ENCODE measurements at regions not wholly inside any gene's neighbourhood (a gene's known extent, or its start where the extent isn't known, plus 50 kb on each side); places are given as distances from the start of the nearest gene placed in this dataset.

DNA sequence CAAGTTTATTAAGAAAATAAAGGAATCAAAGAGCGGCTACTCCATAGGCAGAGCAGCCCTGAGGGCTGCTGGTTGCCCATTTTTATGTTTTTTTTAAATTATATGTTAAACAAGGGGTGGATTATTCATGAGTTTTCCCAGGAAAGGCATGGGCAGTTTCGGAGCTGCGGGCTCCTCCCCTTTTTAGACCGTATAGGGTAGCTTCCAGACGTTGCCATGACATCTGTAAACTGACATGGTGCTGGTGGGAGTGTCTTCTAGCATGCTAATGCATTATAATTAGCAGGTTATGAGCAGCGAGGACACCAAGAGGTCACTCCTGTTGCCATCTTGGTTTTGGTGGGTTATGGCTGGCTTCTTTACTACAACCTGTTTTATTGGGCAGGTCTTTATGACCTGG, 301.8 kb downstream of the TFAP2C start:
- no peak for DNase-seq

DNA sequence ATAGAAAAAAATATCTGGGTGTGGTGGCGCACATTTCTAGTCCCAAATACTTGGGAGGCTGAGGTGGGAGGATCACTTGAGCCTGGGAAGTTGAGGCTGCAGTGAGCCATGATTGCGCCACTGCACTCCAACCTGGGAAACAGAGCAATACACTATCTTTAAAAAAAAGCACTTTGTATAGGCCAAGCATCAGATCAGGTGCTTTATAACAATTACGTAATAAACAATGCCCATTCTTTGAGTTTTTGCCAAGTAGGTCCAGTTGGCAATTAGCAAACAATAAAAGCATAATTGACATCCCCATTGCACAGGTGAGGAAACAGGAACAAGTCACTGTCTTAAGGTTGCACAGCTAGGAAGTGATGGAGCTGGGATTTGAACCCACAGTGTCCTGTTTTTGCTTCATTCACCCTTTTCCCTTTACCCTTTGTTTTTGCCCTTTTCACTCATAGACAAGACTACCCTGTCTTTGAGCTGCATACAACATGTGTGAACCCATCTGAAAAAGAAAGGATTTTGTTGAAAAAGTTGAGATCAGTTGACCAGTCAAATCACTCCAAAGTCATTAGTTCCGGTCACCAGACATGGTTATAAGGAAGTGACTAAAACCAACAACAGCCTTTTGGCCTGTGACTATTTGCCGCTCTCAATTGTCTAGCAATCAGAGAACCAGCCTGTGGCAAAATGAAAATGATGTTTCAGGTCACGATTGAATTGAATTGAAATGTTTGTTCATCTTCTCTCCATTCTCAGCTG, 303.6 kb downstream of the TFAP2C start:
- no peak for DNase-seq

DNA sequence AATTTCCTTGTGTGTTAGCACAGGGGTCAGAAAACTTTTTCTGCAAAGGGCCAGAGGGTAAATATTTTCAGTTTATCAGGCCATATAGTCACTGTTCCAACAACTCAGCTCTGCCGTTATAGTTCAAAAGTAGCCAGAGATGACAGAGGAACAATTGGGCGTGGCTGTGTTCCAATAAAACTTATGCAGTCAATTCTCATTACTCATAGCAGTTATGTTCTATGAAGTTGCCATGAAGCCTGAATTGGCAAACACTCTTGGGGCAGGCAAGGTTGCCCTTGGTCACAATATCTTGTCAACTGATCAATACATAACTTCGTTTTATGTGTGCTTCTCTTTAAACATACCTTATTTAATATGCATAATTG, 304.2 kb downstream of the TFAP2C start:
- no peak for DNase-seq

DNA sequence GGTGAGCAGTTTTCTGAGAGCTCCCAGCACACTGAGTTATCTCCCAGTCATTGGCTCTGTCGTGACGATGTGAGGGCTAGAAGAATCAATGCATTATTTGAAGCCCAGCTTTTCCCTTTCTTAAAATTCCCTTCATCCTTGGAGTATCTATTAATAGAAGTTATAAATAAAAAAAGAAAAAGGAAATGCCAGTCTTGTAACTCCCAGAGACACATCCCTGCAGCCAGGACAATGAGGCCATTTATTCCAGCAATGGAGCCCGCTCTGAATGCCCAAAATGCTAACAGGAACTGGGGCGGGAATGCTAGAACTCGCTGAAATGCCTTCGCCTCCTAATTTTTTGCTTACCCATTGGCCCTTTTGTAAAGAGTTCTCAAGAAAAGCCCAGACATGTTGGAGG, 305.8 kb downstream of the TFAP2C start:
- no peak for DNase-seq

DNA sequence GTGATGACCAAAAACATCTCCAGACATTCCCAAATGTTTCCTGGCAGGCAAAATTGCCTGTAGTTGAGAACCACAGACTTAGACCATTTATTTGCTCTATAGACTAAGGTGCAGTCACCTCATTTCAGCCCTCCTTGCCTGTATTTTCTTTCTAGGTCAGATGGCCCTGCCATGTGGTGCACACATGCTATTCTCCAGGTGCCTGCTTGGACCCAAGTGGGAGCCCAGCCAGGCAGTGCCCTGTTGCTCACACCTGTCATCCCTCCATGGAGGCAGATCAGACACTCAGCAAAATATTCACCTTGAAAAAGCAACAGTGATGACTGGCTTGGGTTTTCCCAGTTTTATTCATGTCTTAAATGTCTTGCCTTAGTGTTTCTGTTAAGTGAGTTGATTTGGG, 311.4 kb downstream of the TFAP2C start:
- no peak for DNase-seq

DNA sequence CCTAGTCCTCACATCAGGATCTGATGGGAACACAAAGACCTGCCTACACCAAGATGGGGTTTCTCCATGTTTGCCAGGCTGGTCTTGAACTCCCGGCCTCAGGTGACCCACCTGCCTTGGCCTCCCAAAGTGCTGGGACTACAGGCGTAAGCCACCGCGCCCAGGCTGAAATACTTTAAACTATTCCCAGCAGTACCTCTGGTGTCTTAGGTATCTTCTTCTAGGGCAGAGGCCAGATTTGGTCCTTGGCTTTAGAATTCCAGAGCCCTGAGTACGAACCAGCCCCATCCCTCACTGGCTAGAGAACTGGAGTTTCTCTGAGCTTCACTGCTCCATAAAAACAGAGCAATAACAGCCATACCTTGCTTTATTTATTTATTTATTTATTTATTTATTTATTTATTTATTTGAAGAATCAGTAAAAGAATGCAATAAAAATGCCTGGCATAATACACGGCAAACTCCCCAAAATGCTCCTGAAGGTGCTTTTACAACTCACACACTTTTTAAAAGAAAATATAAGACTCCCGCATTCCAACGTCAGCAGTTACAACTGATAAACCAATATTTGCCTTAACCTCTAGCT, 312.1 kb downstream of the TFAP2C start:
- no peak for DNase-seq

DNA sequence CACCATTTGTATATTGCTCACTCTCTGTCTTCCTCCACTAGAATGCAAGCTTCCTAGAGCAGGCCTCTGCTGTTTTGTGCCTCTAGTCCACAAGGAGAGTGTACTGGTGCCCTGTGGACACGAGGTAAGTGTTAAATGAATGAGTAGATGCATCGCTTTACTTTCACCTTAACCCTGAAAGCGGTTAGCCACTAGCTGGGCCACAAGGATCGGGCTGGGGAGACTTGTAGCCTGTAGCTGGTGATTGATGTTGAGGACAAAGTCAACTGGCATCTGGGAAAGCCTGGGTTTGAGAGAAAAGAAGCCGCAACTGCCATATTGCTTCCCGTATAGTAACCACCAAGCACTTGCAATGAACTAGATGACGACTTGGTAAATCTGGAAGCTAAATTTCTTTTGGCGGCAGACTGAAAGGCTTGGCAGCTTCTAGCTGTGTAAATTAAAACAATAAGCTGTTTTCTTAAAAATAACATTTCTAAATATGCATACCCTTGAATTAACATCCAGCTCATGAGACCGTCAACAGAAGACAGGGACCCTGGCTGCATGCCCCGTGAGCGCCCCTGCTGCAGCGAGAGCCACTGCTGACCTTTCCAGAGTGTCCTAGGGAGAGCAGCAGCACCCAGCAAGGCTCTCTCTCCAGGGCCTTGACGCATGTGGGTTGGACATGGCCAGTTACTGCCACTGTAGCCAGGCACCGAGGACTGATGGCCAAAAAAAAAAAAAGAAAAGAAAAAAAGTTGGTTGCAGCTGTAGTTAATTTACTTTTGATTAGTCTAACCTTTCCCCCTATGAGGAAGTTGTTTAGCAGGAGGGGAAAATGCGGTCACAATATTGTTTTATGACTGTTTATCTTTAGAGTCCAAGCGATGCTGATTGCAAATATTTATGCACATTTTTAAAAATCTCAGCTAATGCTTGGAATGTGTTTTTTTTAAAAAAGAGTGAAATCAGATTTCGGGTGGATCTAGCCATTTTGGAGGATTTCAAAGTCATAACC, 315.1 kb downstream of the TFAP2C start:
- DNase-seq = no peak

DNA sequence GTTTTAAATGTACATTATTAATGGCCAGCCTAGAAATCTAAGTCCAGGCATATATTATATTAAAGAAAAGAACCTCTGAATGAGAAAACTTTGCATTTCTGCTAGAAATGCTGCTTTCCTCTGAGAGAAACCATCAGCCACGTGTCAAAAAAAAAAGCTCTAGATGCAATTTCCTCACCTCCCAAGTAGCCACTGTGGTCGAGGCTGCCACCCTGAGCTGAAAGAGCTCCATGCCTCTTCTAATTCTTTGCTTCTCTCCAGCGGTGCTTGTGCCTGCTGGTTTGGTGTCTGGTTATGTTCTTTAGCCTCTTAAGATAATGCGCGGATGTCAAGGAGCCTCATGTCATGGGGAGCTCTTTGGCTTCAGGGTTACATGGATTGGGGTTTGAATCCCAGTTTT, 316.0 kb downstream of the TFAP2C start:
- no peak for DNase-seq

DNA sequence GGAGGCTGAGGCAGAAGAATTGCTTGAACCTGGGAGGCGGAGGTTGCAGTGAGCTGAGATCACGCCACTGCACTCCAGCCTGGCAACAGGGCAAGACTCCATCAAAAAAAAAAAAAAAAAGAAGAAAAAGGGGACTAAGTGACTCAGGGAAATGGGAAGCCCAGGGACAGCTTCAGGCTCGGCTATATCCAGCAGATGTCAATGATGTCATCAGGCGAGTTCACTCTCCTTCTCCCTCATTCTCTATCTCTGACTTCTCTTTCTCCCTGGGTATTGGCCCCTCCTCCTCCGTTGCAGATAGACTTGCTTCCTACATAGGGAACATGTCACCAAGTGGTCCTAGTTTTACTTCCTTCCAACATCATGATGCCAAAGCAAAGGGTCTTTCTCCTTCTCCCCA, 316.8 kb downstream of the TFAP2C start:
- no peak for DNase-seq

DNA sequence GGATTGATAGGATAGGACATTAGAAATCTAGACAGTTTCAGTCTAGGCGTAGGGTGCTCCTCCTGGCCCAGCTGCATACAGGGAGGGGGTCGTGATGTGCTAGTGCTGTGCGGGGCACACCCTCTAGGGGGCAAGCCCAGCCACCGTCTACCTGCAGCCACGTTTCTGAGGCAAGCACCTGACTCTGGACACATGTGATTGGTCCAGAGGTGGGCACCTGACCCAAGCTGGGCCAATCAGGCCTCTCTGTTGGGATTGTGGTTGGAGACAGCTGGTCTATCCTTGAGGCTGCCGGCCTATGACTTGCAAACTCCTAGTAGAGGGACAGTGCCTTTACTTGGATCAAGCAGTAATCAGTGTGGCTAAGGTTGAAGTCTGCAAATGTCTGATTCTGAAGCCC, 317.1 kb downstream of the BMP7 start:
- no peak for DNase-seq

DNA sequence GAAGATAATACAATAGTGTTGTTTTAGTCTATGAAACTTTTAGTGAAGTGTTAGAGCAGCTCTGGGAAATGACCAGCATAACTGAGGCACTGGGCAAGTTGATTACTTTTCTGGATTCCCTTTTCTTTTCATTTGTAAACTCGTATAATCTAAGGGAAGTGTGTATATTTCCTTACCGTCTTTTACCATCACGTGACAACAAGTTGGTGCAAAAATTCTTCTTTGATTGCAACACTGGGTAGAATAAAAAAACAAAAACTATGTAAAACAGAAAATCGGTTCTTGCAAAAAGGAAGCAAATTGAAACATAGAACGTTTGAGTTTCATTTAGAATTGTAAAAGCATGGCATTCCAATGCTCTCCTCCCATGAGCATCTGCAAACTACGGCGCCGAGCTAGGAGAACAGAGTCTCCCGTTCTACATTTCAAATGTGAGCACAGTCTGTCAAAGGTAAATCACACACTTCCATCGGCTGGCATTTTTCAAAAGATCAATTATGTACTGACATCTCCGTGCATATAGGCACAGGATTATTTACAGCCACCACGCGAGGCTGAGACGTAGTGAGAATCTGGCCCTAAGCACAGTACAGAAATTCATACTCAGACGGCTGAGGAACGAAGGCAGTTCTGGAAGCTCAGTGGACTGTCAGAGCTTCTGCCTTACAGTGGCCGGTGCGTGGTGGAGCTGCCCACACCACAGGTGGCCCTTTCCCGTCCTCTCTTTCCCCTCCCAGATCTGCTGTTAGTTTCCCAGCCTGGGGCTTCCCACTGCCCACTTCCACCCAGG, 314.0 kb downstream of the BMP7 start:
- no peak for DNase-seq

DNA sequence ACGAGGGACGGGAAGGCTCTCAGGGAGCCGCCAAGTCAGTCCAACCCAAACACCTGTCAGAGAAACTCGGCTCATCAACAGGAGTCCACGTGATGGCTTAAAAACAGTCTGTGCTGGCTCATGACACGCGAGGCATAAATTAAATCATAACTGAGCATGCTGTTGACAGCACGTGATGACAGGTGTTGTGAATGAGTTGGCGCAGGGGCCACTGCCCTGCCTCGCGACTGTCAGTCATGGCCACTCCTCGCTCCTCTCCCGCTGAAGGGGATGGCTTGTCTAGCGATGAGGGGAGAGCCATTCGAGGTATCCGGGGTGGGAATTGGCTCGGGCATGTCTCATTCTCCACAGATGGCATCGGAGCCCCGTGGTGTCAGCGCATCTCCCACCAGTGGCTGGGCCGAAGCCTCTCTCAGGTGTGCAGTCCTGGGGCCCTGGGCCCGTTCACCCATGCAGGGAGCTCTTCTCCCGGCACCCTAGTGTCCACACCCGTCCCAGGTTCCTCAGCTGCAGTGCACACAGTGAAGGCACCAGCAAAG, 313.3 kb downstream of the BMP7 start:
- DNase-seq = peak; percentile 0

DNA sequence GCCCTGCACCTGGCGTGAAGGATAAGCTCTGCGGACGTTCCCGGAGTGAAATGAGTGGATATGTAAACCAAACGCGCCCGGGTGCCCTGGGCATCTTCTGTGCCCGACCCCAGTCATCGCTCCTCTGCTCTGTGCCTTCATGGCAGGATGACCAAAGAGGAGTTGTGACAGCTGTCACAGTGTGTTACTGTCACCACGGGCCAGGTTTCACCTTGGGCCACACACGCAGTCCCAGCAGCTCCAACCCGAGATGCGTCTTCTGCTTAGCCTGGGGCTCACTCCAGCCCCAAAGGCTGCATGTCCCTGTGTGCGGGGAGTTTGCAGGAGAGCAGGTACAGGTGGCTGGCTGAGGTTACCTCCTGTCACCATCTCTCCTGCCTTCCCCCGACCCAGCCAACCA, 311.6 kb downstream of the BMP7 start:
- DNase-seq = no peak

DNA sequence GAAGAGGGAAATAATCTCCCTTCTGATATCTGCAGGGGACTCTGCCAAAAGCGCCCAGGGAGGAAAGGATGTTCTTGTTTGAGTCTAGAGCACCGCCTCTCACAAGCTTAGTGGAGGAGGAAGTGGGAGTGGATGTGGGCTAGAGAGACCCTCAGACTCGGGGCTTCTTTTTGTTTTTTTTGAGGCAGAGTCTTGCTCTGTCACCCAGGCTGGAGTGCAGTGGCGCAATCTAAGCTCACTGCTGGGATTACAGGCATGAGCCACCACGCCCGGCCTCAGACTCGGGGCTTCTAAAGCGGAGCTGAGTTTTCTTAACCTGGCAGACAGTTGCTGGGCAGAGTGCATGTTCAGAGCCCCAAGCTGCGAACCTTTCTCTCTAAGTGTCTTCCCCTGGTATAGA, 310.8 kb downstream of the BMP7 start:
- no peak for DNase-seq

DNA sequence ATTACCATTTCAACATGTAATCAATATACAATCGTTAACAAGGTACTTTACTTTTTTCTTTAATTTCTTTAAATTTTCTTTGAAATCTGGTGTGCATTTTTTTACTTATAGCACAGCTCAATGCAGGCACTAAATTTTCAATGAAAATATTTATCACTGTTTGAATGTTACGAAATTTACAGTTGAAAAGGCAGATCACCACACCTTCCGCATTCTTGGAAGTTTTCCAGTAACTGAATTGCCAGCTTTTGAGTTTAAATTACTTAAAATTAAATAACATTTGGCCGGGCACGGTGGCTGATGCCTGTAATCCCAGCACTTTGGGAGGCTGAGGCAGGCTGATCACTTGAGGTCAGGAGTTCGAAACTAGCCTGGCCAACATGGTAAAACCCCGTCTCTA, 309.9 kb downstream of the BMP7 start:
- no peak for DNase-seq

DNA sequence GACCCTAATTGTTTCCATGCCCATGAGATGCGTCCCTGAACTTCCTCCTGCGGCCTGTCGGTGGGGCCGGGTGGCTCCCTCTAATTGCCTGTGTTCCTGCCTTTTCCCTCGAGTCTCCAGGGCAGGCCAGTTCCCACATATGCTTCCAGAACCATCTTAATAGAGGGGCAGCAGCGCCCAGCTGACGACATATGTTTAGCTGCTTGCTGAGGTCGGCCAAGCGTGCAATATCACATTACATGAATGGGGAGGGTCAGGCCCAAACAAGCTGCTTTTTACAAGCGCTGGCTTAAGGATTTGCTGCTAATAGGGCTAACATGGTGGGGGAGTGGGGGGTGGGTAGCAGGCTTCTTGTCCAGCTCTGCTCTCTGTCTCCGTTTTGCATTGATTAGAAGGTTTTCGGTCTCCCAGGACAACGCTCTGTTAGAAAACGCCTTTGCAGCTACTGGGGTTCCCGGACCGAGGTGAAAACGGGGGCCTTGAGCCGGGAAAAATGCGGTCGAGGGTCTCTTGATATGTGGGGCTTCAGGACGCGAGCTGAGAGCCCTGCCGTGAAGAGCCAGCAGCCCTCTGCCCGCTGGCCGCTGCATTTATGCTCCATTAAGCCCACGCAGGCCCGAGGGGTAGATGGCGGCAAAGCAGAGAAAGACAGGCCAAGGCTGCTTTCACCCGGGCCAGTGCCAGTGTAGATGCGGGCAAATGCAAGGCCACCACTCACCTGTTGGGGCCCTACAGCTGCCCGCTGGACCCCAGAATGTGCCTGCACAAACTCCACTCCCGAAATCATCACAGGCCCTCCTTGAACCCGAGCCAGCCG, 308.5 kb downstream of the BMP7 start:
- DNase-seq = peak; percentile 49

DNA sequence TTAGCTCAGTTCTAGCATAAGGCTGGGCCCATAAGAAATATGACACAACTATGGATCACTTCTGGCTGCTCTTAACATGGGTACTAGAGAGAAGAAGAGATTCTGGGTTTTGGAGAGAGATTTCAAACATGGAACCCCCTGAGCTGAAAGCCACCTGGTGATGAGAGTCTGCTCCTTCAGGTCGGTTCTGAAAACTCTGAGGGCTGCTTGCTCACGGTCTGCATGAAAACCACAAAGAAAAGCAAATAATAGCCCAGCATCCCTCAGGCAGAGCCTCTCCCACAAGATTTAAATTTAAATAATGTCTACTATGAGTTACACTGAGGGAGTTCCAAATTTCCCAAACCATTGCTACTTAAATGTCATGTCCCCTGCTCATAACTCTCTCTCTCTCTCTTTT, 301.5 kb downstream of the BMP7 start:
- no peak for DNase-seq

DNA sequence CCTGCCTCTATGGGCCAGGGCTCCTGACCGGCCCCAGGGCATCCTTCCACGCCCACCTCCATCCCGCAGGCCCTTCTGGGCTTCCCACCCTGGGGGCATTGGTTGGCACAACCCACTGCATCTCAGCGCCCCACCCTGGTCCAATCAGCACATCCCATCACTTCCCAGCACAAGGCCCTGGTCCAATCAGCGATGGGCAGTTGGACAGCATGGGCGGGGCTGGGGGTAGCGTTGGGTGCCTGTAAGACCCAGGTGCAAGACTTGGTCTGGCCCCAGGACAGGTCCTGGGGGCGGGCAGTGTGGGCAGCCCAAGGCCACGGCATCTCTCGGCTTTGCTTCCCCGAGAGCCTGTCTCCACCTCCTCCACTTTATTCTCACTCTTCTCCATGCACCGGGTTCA, 298.5 kb downstream of the BMP7 start:
- no peak for DNase-seq

DNA sequence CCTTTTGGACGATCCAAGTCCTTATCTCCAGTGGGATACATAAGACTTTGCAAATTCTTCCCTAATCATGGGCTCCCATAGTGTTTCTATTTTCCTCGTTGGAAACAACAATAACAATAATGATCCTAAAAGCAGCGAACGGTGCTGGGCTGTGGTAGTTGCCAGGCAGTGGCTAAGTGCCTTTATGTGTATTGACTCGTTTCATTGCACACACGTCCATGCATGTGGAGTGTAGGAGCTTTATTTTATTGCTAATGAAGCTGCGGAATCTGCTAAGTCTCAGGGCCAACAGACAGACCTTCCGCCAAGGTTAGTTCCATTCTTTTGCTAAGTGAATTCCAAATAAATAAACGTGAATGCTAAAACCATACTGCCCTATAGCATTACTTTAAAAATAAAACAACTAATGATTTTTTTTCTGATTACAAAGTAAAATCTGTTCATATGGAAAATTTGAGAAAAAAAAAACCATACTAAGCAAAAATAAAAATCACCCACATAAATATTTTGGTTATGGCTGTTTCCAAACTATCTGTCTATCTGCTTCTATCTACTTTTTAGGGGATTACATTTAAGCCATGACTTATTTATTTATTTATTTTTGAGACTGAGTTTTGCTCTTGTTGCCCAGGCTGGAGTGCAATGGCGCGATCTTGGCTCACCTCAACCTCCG, 297.9 kb downstream of the BMP7 start:
- no peak for DNase-seq

DNA sequence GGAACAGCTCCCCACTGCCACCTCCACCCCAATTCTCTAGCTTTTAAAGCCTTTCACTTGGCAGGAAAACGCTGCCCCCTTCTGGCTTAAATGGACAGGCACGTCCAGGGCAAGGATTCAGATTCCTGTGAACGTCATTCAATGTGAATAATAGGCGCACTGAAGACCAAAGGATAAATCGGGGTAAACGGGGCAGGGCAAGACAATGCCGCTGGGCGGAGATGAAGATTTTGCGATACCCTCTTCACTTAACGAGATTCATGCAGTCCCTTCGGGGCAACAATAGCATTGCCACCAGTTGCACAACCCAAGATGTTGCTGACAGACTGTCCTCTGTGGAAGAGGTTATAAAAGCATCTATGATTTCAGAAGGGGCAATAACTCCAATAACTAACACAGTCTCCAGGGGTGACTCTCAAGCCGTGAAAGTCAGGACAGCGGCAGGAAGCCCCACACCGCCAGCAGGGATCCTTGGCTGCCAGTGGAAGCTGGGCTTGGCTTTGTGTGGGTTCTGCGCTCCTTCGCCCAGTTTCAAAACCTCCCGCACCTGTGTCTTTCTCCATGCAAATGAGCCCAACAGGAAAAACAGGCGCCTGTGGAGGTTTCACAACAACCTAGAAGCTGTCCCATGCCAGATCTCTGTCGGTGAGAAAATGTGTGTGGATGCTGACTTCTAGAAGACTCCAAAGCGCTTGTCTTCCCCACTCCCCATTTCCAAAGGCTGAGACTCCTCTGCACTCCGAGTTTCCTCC, 291.8 kb downstream of the BMP7 start:
- peak; percentile 25 for DNase-seq

Measured in NCI-H69 (cell line).